ENCODE measurements at regions not wholly inside any gene's neighbourhood (a gene's known extent, or its start where the extent isn't known, plus 50 kb on each side); places are given as distances from the start of the nearest gene placed in this dataset.
A peak's percentile ranks its signal among the peaks of the same experiment; 100 is the strongest.

- Histone ChIP-seq H3K4me3 (ENCODE audit: insufficient read depth, low read depth, low read length) (no peak overlapping the region), H3K4me1 (ENCODE audit: control insufficient read depth, insufficient read depth, low read length) (no peaks in the 10 kb centered on the region), H3K9me1 (ENCODE audit: insufficient read depth, low read length) (no peaks in the 10 kb centered on the region), H3K79me1 (ENCODE audit: low read depth in 1 of 2, low read length in 2 of 2) (no peaks in the 10 kb centered on the region), H2AK9ac (replicated peaks; ENCODE audit: low read depth, low read length, poor library complexity) (no peak overlapping the region), H4K5ac (ENCODE audit: low read depth, low read length) (no peak overlapping the region), H3K27ac (ENCODE audit: insufficient read depth, low read length) (no peak overlapping the region), H3K4ac (ENCODE audit: low read depth, low read length) (no peak overlapping the region), H2AK5ac (ENCODE audit: low read depth, low read length) (no peak overlapping the region), H3K9me3 (ENCODE audit: control insufficient read depth, insufficient read depth, low read length) (no peaks in the 10 kb centered on the region), H3K27me3 (ENCODE audit: control insufficient read depth, insufficient read depth, low read length) (no peaks in the 10 kb centered on the region), H2BK20ac (ENCODE audit: low read depth, low read length) (no peak overlapping the region), H3K23ac (ENCODE audit: low read depth, low read length) (no peak overlapping the region), H2BK15ac (ENCODE audit: low read depth, low read length) (no peak overlapping the region), H4K91ac (ENCODE audit: insufficient read depth, low read depth, low read length) (no peak overlapping the region), H3K36me3 (ENCODE audit: control insufficient read depth, insufficient read depth, low read length) (no peaks in the 10 kb centered on the region), H3K18ac (ENCODE audit: low read depth, low read length) (no peak overlapping the region), H2BK120ac (ENCODE audit: low read depth, low read length) (no peak overlapping the region), H2AFZ (replicated peaks; ENCODE audit: low read length, poor library complexity) (no peak overlapping the region), H4K20me1 (ENCODE audit: insufficient read depth, low read length) (no peaks in the 10 kb centered on the region), H3K14ac (replicated peaks; ENCODE audit: low read depth, low read length) (no peak overlapping the region), H3K9ac (ENCODE audit: low read depth, low read length) (no peak overlapping the region), H3K56ac (ENCODE audit: extremely low read depth, insufficient read depth, low read length) (no peak overlapping the region), H3K4me2 (ENCODE audit: low read depth, low read length) (no peak overlapping the region), H4K8ac (ENCODE audit: low read depth in 2 of 2, low read length in 2 of 2) (no peak overlapping the region), H2BK5ac (ENCODE audit: low read depth, low read length, poor library complexity, severe bottlenecking) (no peak overlapping the region)
- no TSS peak for BruUV-seq (replicated peaks)
- dilution Hi-C loops (cut with HindIII; ENCODE audit: low sequenced_read_pairs, unreplicated experiment), result no loop called here
- TF ChIP-seq, protein P1, sequence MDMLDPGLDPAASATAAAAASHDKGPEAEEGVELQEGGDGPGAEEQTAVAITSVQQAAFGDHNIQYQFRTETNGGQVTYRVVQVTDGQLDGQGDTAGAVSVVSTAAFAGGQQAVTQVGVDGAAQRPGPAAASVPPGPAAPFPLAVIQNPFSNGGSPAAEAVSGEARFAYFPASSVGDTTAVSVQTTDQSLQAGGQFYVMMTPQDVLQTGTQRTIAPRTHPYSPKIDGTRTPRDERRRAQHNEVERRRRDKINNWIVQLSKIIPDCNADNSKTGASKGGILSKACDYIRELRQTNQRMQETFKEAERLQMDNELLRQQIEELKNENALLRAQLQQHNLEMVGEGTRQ (IDR thresholded peaks at IDR 0.05; ENCODE audit: low read depth, low read length), result no peak
- TF ChIP-seq, protein P2, sequence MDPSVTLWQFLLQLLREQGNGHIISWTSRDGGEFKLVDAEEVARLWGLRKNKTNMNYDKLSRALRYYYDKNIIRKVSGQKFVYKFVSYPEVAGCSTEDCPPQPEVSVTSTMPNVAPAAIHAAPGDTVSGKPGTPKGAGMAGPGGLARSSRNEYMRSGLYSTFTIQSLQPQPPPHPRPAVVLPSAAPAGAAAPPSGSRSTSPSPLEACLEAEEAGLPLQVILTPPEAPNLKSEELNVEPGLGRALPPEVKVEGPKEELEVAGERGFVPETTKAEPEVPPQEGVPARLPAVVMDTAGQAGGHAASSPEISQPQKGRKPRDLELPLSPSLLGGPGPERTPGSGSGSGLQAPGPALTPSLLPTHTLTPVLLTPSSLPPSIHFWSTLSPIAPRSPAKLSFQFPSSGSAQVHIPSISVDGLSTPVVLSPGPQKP (IDR thresholded peaks at IDR 0.05; ENCODE audit: borderline replicate concordance, low read depth, low read length), result no peak
- no peak for TF ChIP-seq POLR2A (IDR thresholded peaks at IDR 0.05; ENCODE audit: low read depth, low read length)
- TF ChIP-seq RFX5 (IDR thresholded peaks at IDR 0.05; ENCODE audit: low read depth, low read length), result no peak
- no peak for TF ChIP-seq RAD21 (IDR thresholded peaks at IDR 0.05; ENCODE audit: low read length)
- TF ChIP-seq BHLHE40 (IDR thresholded peaks at IDR 0.05; ENCODE audit: low read depth, low read length), result no peak
- ChIA-PET POLR2A (ENCODE audit: unreplicated experiment) (no interaction called here), CTCF (interaction anchor here (1.0 to 1.2 kb wide), 3 partner anchors 8 to 344 kb away, joined by 3 to 5 read pairs (median 3); no protein-coding TSS in a partner anchor)
- no CpG with 5 or more reads among the region's 2 CpGs for WGBS, 2 experiments (ENCODE audit: extremely low coverage in 2 of 2, insufficient read length in 1 of 2)
- intact Hi-C loops (cut with micrococcal nuclease), result no loop called here
- DNase-seq (peak; percentile 65), ATAC-seq (ENCODE audit: low read depth) (peak; percentile 97)
- in situ Hi-C loops (cut with MboI; ENCODE audit: low sequenced_read_pairs), result no loop called here
Measured at GRCh38 chr4:20592663-20593062, 107.6 kb upstream of the PACRGL start.
